Psoas muscle (tissue), 7 donors: ENCODE measurements at regions not wholly inside any gene's neighbourhood (a gene's known extent, or its start where the extent isn't known, plus 50 kb on each side); places are given as distances from the start of the nearest gene placed in this dataset.

Experiments used
- ATAC-seq, 4 donors: fragments of 200-7000 bp; cut with Tn5 transposase; one replicate each; pipeline ENCODE4 v1.9.1; 2020; ENCODE audit warnings: moderate library complexity in 3 of 4, mild to moderate bottlenecking in 2 of 4
- DNase-seq, 2 donors: peaks; one replicate each; pipeline ENCODE4 v3.0.0-alpha.2; 2020
- H3K27ac ChIP-seq: fragments of 200-600 bp; one replicate; pipeline ENCODE4 v1.8.0; 2022
- H3K27me3 ChIP-seq, 3 donors: fragments of 200-600 bp in 1 of 3; one replicate each; pipeline versions ENCODE4 v1.6.1 to v1.8.0; 2013 to 2022; ENCODE audit warnings: low read length in 2 of 3, mild to moderate bottlenecking in 2 of 3, moderate library complexity in 1 of 3; ENCODE audit not compliant: insufficient read depth in 3 of 3
- H3K36me3 ChIP-seq, 2 donors: fragments of 200-600 bp in 1 of 2; one replicate each; pipeline versions ENCODE4 v1.6.1 to v1.8.0; 2013 to 2022; ENCODE audit warnings: low read depth in 1 of 2, mild to moderate bottlenecking in 1 of 2, moderate library complexity in 1 of 2; ENCODE audit not compliant: insufficient read depth in 1 of 2
- H3K4me1 ChIP-seq: fragments of 200-600 bp; one replicate; pipeline ENCODE4 v1.8.0; 2022
- H3K4me3 ChIP-seq: fragments of 200-600 bp; one replicate; pipeline ENCODE4 v1.8.0; 2022; ENCODE audit warnings: mild to moderate bottlenecking
- H3K9me3 ChIP-seq: fragments of 200-600 bp; one replicate; pipeline ENCODE4 v1.8.0; 2022
- CTCF ChIP-seq: fragments of 200-600 bp; IDR thresholded peaks from one replicate; pipeline ENCODE4 v1.8.0; 2022; ENCODE audit warnings: antibody characterized with exemption
- WGBS, 3 donors: extraction: QIAGEN DNeasy Blood & Tissue Kit; methylation state at CpG; one replicate each; pipeline versions ENCODE4 v1.1.6 to v1.1.7; 2013; 5-methylcytosine and 5-hydroxymethylcytosine counted together
- intact Hi-C, 2 donors: fragments of 100-400 bp; cut with DNase I; formaldehyde crosslinking; loops; one replicate each; pipeline versions ENCODE4 v1.11.0 to v1.14.2; 2022
- donor health status: healthy with polysubstance abuse.
- donor health status: DM: no; HTN: no; CAD: no; lungs with moderate emphysema.
- donor health status: Bipolar disorder and iron deficiency.
- donor health status: healthy.
- donor health status: DM: yes; HTN: yes; CAD: no.
- donor health status: DM: no; HTN: no; CAD: no.
- donor health status: DM: yes; HTN: yes; CAD: no.

- Histone ChIP-seq H3K27me3 (no peaks in the 10 kb centered on the region), H3K27ac (no peak overlapping the region), H3K4me3 (no peak overlapping the region), H3K9me3 (peaks cover 5% of the 10 kb centered on the region), H3K4me1 (no peaks in the 10 kb centered on the region), H3K36me3 (no peaks in the 10 kb centered on the region)
- no peak for TF ChIP-seq CTCF
- DNase-seq (no peak), ATAC-seq (no peak)
- 54 to 71% (median 65%) methylated on average over 1 of the region's 1 CpG for WGBS, 3 donors
- intact Hi-C loops, result no loop called here
Measured at GRCh38 chr2:116645155-116645554, 1169.3 kb upstream of the DDX18 start.

- no peak overlapping the region for H3K4me3 ChIP-seq
- H3K9me3 ChIP-seq, result no peaks in the 10 kb centered on the region
- TF ChIP-seq CTCF, result no peak
- no peaks in the 10 kb centered on the region for H3K4me1 ChIP-seq
- H3K27me3 ChIP-seq, result no peaks in the 10 kb centered on the region
- no peak overlapping the region for H3K27ac ChIP-seq
- 84 to 95% (median 91%) methylated on average over 1 of the region's 1 CpG for WGBS, 3 donors
- no peak for ATAC-seq
- no peak for DNase-seq
- intact Hi-C loops, result no loop called here
- H3K36me3 ChIP-seq, result no peaks in the 10 kb centered on the region
Measured at GRCh38 chr2:116668691-116669090, 1145.8 kb upstream of the DDX18 start.

- no peaks in the 10 kb centered on the region for H3K27me3 ChIP-seq
- DNase-seq, result no peak
- no peaks in the 10 kb centered on the region for H3K36me3 ChIP-seq
- WGBS, 3 donors, result 77 to 83% (median 81%) methylated on average over 2 of the region's 2 CpGs
- no peaks in the 10 kb centered on the region for H3K9me3 ChIP-seq
- H3K4me1 ChIP-seq, result no peaks in the 10 kb centered on the region
- ATAC-seq, result no peak
- intact Hi-C loops, result no loop called here
- no peak overlapping the region for H3K4me3 ChIP-seq
- TF ChIP-seq CTCF, result no peak
- no peak overlapping the region for H3K27ac ChIP-seq
Measured at GRCh38 chr2:116669782-116670181, 1144.7 kb upstream of the DDX18 start.

DNA sequence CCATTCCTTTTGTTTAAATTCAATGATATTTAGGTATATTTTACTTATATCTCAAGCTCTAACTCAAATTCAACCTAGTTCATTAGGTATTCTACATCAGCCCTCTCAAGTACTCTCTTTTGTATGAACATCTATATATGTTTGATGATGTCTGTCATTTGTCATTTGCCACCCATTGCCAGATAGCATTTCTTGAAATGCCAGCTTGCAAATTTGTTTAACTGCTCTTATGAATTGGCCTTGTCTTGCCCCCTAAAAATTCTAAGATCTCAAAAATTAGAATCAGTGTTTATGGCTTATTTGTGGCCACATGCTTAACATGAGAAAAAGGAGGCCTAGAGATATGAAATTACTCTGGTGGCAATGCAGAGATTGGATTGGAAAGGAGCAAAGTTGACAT lies 1140.3 kb upstream of the DDX18 start:
- H3K9me3 ChIP-seq, result no peaks in the 10 kb centered on the region
- no peak overlapping the region for H3K27ac ChIP-seq
- no peak overlapping the region for H3K4me3 ChIP-seq
- no peaks in the 10 kb centered on the region for H3K4me1 ChIP-seq
- no peak for ATAC-seq
- H3K36me3 ChIP-seq, result no peaks in the 10 kb centered on the region
- intact Hi-C loops, result no loop called here
- DNase-seq, result no peak
- TF ChIP-seq CTCF, result no peak
- no peaks in the 10 kb centered on the region for H3K27me3 ChIP-seq

GRCh38 chr2:116676776-116677175 lies 1137.7 kb upstream of the DDX18 start:
- DNase-seq, result no peak
- H3K27me3 ChIP-seq, result no peaks in the 10 kb centered on the region
- H3K4me1 ChIP-seq, result no peaks in the 10 kb centered on the region
- intact Hi-C loops, result no loop called here
- H3K27ac ChIP-seq, result no peak overlapping the region
- ATAC-seq, result no peak
- TF ChIP-seq CTCF, result no peak
- no peaks in the 10 kb centered on the region for H3K9me3 ChIP-seq
- WGBS, 3 donors, result 37 to 68% (median 61%) methylated on average over 2 of the region's 2 CpGs
- H3K36me3 ChIP-seq, result no peaks in the 10 kb centered on the region
- no peak overlapping the region for H3K4me3 ChIP-seq
